ENCODE measurements at regions not wholly inside any gene's neighbourhood (a gene's known extent, or its start where the extent isn't known, plus 50 kb on each side); places are given as distances from the start of the nearest gene placed in this dataset.

- DNase-seq, result no peak
These were observed 51.7 kb upstream of the OTUD4 start for GRCh38 chr4:145231906-145232700.

GRCh38 chr4:145230726-145231125 lies 50.3 kb upstream of the OTUD4 start:
- DNase-seq, result no peak

Data from stimulated activated CD8-positive, alpha-beta memory T cell treated with anti-CD3 and anti-CD28 coated beads, Interleukin-4, amount 100 ng/mL, for 48 hours (primary cell).